Activated naive CD8-positive, alpha-beta T cell (primary cell): ENCODE measurements at regions not wholly inside any gene's neighbourhood (a gene's known extent, or its start where the extent isn't known, plus 50 kb on each side); places are given as distances from the start of the nearest gene placed in this dataset.
"Not testable (repeated sequence)": the region's sequence is repeated elsewhere in the genome, so short reads cannot be mapped to it uniquely, and the experiment has no call there.

Experiments
- H3K27ac Mint-ChIP-seq: one replicate; pipeline ENCODE4 v1.8.0; 2021; ENCODE audit warnings: mixed read lengths
- H3K27me3 Mint-ChIP-seq: one replicate; pipeline ENCODE4 v1.8.0; 2021; ENCODE audit warnings: mixed read lengths
- H3K36me3 Mint-ChIP-seq: one replicate; pipeline ENCODE4 v1.8.0; 2021; ENCODE audit warnings: mixed read lengths
- H3K4me1 Mint-ChIP-seq: one replicate; pipeline ENCODE4 v1.8.0; 2021; ENCODE audit warnings: low read depth, mixed read lengths
- H3K4me3 Mint-ChIP-seq: one replicate; pipeline ENCODE4 v1.8.0; 2021; ENCODE audit warnings: mild to moderate bottlenecking, mixed read lengths
- H3K9me3 Mint-ChIP-seq: one replicate; pipeline ENCODE4 v1.8.0; 2021; ENCODE audit warnings: low read depth, mixed read lengths

- Mint-ChIP-seq H3K4me1 (no peaks in the 10 kb centered on the region), H3K9me3 (peaks cover 16% of the 10 kb centered on the region), H3K36me3 (no peaks in the 10 kb centered on the region), H3K4me3 (no peak overlapping the region), H3K27me3 (no peaks in the 10 kb centered on the region), H3K27ac (no peak overlapping the region)
Observed at GRCh38 chr14:30035361-30035760, 107.7 kb upstream of the PRKD1 start.

GRCh38 chr14:30045720-30046119 lies 118.1 kb upstream of the PRKD1 start:
- H3K27ac Mint-ChIP-seq = no peak overlapping the region
- no peaks in the 10 kb centered on the region for H3K4me1 Mint-ChIP-seq
- peaks cover 15% of the 10 kb centered on the region for H3K9me3 Mint-ChIP-seq

GRCh38 chr14:30053103-30053502 lies 125.5 kb upstream of the PRKD1 start:
- Mint-ChIP-seq H3K9me3 (no peaks in the 10 kb centered on the region), H3K27me3 (no peaks in the 10 kb centered on the region), H3K36me3 (no peaks in the 10 kb centered on the region), H3K27ac (no peak overlapping the region), H3K4me1 (no peaks in the 10 kb centered on the region), H3K4me3 (no peak overlapping the region)

More at GRCh38 chr14:30045720-30046119, 118.1 kb upstream of the PRKD1 start:
- Mint-ChIP-seq H3K27me3 (peaks cover 2% of the 10 kb centered on the region), H3K36me3 (no peaks in the 10 kb centered on the region), H3K4me3 (no peak overlapping the region)

- H3K36me3 Mint-ChIP-seq = no peaks in the 10 kb centered on the region
- H3K4me3 Mint-ChIP-seq = no peak overlapping the region
- no peaks in the 10 kb centered on the region for H3K4me1 Mint-ChIP-seq
- no peak overlapping the region for H3K27ac Mint-ChIP-seq
- H3K27me3 Mint-ChIP-seq = no peaks in the 10 kb centered on the region
- H3K9me3 Mint-ChIP-seq = no peaks in the 10 kb centered on the region
Observed at GRCh38 chr14:30054201-30054600, 126.6 kb upstream of the PRKD1 start.

GRCh38 chr14:30058401-30058800 lies 130.8 kb upstream of the PRKD1 start:
- Mint-ChIP-seq H3K4me3 (no peak overlapping the region), H3K9me3 (peaks cover 10% of the 10 kb centered on the region), H3K27ac (no peak overlapping the region), H3K27me3 (no peaks in the 10 kb centered on the region), H3K36me3 (no peaks in the 10 kb centered on the region), H3K4me1 (no peaks in the 10 kb centered on the region)

GRCh38 chr14:30063746-30064145 lies 136.1 kb upstream of the PRKD1 start:
- no peaks in the 10 kb centered on the region for H3K36me3 Mint-ChIP-seq
- H3K9me3 Mint-ChIP-seq = peaks cover 10% of the 10 kb centered on the region
- H3K4me1 Mint-ChIP-seq = no peaks in the 10 kb centered on the region
- no peaks in the 10 kb centered on the region for H3K27me3 Mint-ChIP-seq
- no peak overlapping the region for H3K27ac Mint-ChIP-seq
- no peak overlapping the region for H3K4me3 Mint-ChIP-seq

- H3K4me3 Mint-ChIP-seq = no peak overlapping the region
- H3K9me3 Mint-ChIP-seq = peaks cover 10% of the 10 kb centered on the region
- no peaks in the 10 kb centered on the region for H3K27me3 Mint-ChIP-seq
- H3K27ac Mint-ChIP-seq = no peak overlapping the region
- no peaks in the 10 kb centered on the region for H3K36me3 Mint-ChIP-seq
- H3K4me1 Mint-ChIP-seq = no peaks in the 10 kb centered on the region
Observed at GRCh38 chr14:30064454-30064853, 136.8 kb upstream of the PRKD1 start.

- Mint-ChIP-seq H3K9me3 (peaks cover 4% of the 10 kb centered on the region), H3K27me3 (no peaks in the 10 kb centered on the region), H3K4me1 (no peaks in the 10 kb centered on the region), H3K27ac (no peak overlapping the region), H3K4me3 (no peak overlapping the region), H3K36me3 (no peaks in the 10 kb centered on the region)
Observed at GRCh38 chr14:30069536-30069935, 141.9 kb upstream of the PRKD1 start.

GRCh38 chr14:30072454-30072853 lies 144.8 kb upstream of the PRKD1 start:
- H3K9me3 Mint-ChIP-seq, H3K27ac Mint-ChIP-seq, H3K36me3 Mint-ChIP-seq, H3K4me1 Mint-ChIP-seq, H3K27me3 Mint-ChIP-seq, H3K4me3 Mint-ChIP-seq: not testable (repeated sequence)

GRCh38 chr14:30077946-30078345 lies 150.3 kb upstream of the PRKD1 start:
- Mint-ChIP-seq H3K27me3 (no peaks in the 10 kb centered on the region), H3K4me1 (no peaks in the 10 kb centered on the region), H3K36me3 (no peaks in the 10 kb centered on the region), H3K4me3 (no peak overlapping the region), H3K9me3 (peaks cover 14% of the 10 kb centered on the region), H3K27ac (no peak overlapping the region)

GRCh38 chr14:30078811-30079402 lies 151.3 kb upstream of the PRKD1 start:
- Mint-ChIP-seq H3K4me3 (no peak overlapping the region), H3K4me1 (no peaks in the 10 kb centered on the region), H3K9me3 (peaks cover 14% of the 10 kb centered on the region), H3K27me3 (no peaks in the 10 kb centered on the region), H3K27ac (no peak overlapping the region), H3K36me3 (no peaks in the 10 kb centered on the region)

- Mint-ChIP-seq H3K9me3 (peaks cover 16% of the 10 kb centered on the region), H3K4me1 (no peaks in the 10 kb centered on the region), H3K36me3 (no peaks in the 10 kb centered on the region), H3K27me3 (no peaks in the 10 kb centered on the region), H3K4me3 (no peak overlapping the region), H3K27ac (no peak overlapping the region)
Observed at GRCh38 chr14:30082486-30082885, 154.8 kb upstream of the PRKD1 start.

- Mint-ChIP-seq H3K36me3 (no peaks in the 10 kb centered on the region), H3K27me3 (no peaks in the 10 kb centered on the region), H3K9me3 (peaks cover 27% of the 10 kb centered on the region), H3K4me1 (no peaks in the 10 kb centered on the region), H3K27ac (no peak overlapping the region), H3K4me3 (no peak overlapping the region)
Observed at GRCh38 chr14:30084811-30085210, 157.2 kb upstream of the PRKD1 start.

GRCh38 chr14:30085943-30086342 lies 158.3 kb upstream of the PRKD1 start:
- no peak overlapping the region for H3K4me3 Mint-ChIP-seq
- no peaks in the 10 kb centered on the region for H3K36me3 Mint-ChIP-seq
- H3K4me1 Mint-ChIP-seq = no peaks in the 10 kb centered on the region
- no peak overlapping the region for H3K27ac Mint-ChIP-seq
- peaks cover 30% of the 10 kb centered on the region for H3K9me3 Mint-ChIP-seq
- no peaks in the 10 kb centered on the region for H3K27me3 Mint-ChIP-seq

GRCh38 chr14:30088620-30089019 lies 161.0 kb upstream of the PRKD1 start:
- no peaks in the 10 kb centered on the region for H3K36me3 Mint-ChIP-seq
- no peaks in the 10 kb centered on the region for H3K4me1 Mint-ChIP-seq
- no peak overlapping the region for H3K27ac Mint-ChIP-seq
- H3K27me3 Mint-ChIP-seq = no peaks in the 10 kb centered on the region
- no peak overlapping the region for H3K4me3 Mint-ChIP-seq
- peaks cover 35% of the 10 kb centered on the region for H3K9me3 Mint-ChIP-seq

- Mint-ChIP-seq H3K27me3 (no peaks in the 10 kb centered on the region), H3K27ac (no peak overlapping the region), H3K4me1 (no peaks in the 10 kb centered on the region), H3K4me3 (no peak overlapping the region), H3K9me3 (no peaks in the 10 kb centered on the region), H3K36me3 (no peaks in the 10 kb centered on the region)
Observed at GRCh38 chr14:30108975-30109700, 181.5 kb upstream of the PRKD1 start.
